ENCODE measurements at regions not wholly inside any gene's neighbourhood (a gene's known extent, or its start where the extent isn't known, plus 50 kb on each side); places are given as distances from the start of the nearest gene placed in this dataset.

GRCh38 chr2:41771710-41772109, 276.1 kb upstream of the PKDCC start:
- TF ChIP-seq REST (IDR thresholded peaks at IDR 0.05; ENCODE audit: insufficient read depth in 1 of 2, low read depth in 2 of 2, low read length in 2 of 2) (no peak), POLR2AphosphoS5 (IDR thresholded peaks at IDR 0.05; ENCODE audit: low read depth, low read length) (no peak), FOXP2 (optimal IDR thresholded peaks at IDR 0.05; ENCODE audit: borderline replicate concordance, extremely low read depth, extremely low read length, insufficient read depth) (no peak), TAF1 (IDR thresholded peaks at IDR 0.05; ENCODE audit: borderline replicate concordance, insufficient read depth, low read length) (no peak), SIN3A (IDR thresholded peaks at IDR 0.05; ENCODE audit: borderline replicate concordance, insufficient read depth, low read length) (no peak)

GRCh38 chr2:41772697-41773096, 275.1 kb upstream of the PKDCC start:
- TF ChIP-seq REST (IDR thresholded peaks at IDR 0.05; ENCODE audit: insufficient read depth in 1 of 2, low read depth in 2 of 2, low read length in 2 of 2): no peak
- TF ChIP-seq FOXP2 (optimal IDR thresholded peaks at IDR 0.05; ENCODE audit: borderline replicate concordance, extremely low read depth, extremely low read length, insufficient read depth): no peak
- TF ChIP-seq SIN3A (IDR thresholded peaks at IDR 0.05; ENCODE audit: borderline replicate concordance, insufficient read depth, low read length): no peak
- TF ChIP-seq POLR2AphosphoS5 (IDR thresholded peaks at IDR 0.05; ENCODE audit: low read depth, low read length): no peak
- TF ChIP-seq TAF1 (IDR thresholded peaks at IDR 0.05; ENCODE audit: borderline replicate concordance, insufficient read depth, low read length): no peak

GRCh38 chr2:41774011-41774605, 273.7 kb upstream of the PKDCC start:
- TF ChIP-seq FOXP2 (optimal IDR thresholded peaks at IDR 0.05; ENCODE audit: borderline replicate concordance, extremely low read depth, extremely low read length, insufficient read depth): no peak
- TF ChIP-seq SIN3A (IDR thresholded peaks at IDR 0.05; ENCODE audit: borderline replicate concordance, insufficient read depth, low read length): no peak
- no peak for TF ChIP-seq TAF1 (IDR thresholded peaks at IDR 0.05; ENCODE audit: borderline replicate concordance, insufficient read depth, low read length)
- TF ChIP-seq POLR2AphosphoS5 (IDR thresholded peaks at IDR 0.05; ENCODE audit: low read depth, low read length): no peak
- no peak for TF ChIP-seq REST (IDR thresholded peaks at IDR 0.05; ENCODE audit: insufficient read depth in 1 of 2, low read depth in 2 of 2, low read length in 2 of 2)

GRCh38 chr2:41775366-41776025, 272.3 kb upstream of the PKDCC start:
- TF ChIP-seq POLR2AphosphoS5 (IDR thresholded peaks at IDR 0.05; ENCODE audit: low read depth, low read length) (no peak), SIN3A (IDR thresholded peaks at IDR 0.05; ENCODE audit: borderline replicate concordance, insufficient read depth, low read length) (no peak), FOXP2 (optimal IDR thresholded peaks at IDR 0.05; ENCODE audit: borderline replicate concordance, extremely low read depth, extremely low read length, insufficient read depth) (no peak), REST (IDR thresholded peaks at IDR 0.05; ENCODE audit: insufficient read depth in 1 of 2, low read depth in 2 of 2, low read length in 2 of 2) (no peak), TAF1 (IDR thresholded peaks at IDR 0.05; ENCODE audit: borderline replicate concordance, insufficient read depth, low read length) (no peak)
